ENCODE measurements at regions not wholly inside any gene's neighbourhood (a gene's known extent, or its start where the extent isn't known, plus 50 kb on each side); places are given as distances from the start of the nearest gene placed in this dataset.

DNA sequence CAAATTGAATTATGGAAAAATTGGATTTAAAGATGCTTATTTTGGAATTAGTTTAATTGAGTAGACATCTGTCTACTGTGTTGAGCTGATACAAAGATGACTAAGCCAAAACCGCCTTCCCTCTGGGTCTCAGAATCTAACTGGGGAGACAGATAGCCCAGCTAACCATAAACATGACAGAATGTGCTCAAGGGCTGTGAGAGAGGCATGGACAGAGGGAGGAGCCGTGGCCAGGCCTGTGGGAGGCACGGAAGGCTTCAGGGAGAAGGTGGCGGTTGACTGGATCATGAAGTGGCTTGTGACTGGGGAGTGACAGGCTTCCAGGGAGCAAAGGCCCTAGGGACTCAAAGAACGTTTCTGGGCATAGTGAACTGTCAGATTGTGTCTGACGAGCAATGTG lies 74.6 kb downstream of the DACT1 start:
- Histone ChIP-seq H3K4me1 (ENCODE audit: control insufficient read depth, insufficient read depth, low read length, poor library complexity, severe bottlenecking) (no peaks in the 10 kb centered on the region), H3K9me3 (ENCODE audit: control insufficient read depth, low read length) (no peaks in the 10 kb centered on the region), H3K4me3 (ENCODE audit: insufficient read depth, low read depth, low read length, poor library complexity, severe bottlenecking) (no peak overlapping the region), H3K27ac (ENCODE audit: insufficient read depth, low read length, poor library complexity, severe bottlenecking) (no peak overlapping the region), H3K27me3 (replicated peaks; ENCODE audit: control insufficient read depth, insufficient read depth, low read length, poor library complexity, severe bottlenecking) (no peaks in the 10 kb centered on the region), H3K36me3 (ENCODE audit: control insufficient read depth, insufficient read depth, low read length) (no peaks in the 10 kb centered on the region)
- no peak for DNase-seq

DNA sequence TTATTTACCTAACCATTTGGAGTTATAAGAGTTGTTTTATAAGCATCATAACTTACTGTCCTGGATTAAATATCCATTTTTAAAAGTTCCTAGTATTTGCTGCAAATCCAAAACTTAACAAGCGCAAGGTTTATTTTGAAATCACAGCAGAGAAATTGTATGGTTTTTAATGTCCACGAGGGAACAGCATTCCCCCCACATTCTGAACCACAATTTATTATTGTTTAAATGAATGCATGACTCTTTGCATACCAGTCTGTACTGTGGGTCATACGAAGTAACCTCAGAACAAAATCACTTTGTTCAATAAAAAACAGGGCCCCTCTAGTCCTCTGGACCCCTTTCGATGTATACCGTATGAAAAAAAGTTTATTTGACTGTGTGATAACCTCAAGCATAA lies 75.9 kb downstream of the DACT1 start:
- Histone ChIP-seq H3K27ac (ENCODE audit: insufficient read depth, low read length, poor library complexity, severe bottlenecking) (no peak overlapping the region), H3K4me1 (ENCODE audit: control insufficient read depth, insufficient read depth, low read length, poor library complexity, severe bottlenecking) (no peaks in the 10 kb centered on the region), H3K9me3 (ENCODE audit: control insufficient read depth, low read length) (no peaks in the 10 kb centered on the region), H3K36me3 (ENCODE audit: control insufficient read depth, insufficient read depth, low read length) (no peaks in the 10 kb centered on the region), H3K4me3 (ENCODE audit: insufficient read depth, low read depth, low read length, poor library complexity, severe bottlenecking) (no peak overlapping the region), H3K27me3 (replicated peaks; ENCODE audit: control insufficient read depth, insufficient read depth, low read length, poor library complexity, severe bottlenecking) (no peaks in the 10 kb centered on the region)
- no peak for DNase-seq

DNA sequence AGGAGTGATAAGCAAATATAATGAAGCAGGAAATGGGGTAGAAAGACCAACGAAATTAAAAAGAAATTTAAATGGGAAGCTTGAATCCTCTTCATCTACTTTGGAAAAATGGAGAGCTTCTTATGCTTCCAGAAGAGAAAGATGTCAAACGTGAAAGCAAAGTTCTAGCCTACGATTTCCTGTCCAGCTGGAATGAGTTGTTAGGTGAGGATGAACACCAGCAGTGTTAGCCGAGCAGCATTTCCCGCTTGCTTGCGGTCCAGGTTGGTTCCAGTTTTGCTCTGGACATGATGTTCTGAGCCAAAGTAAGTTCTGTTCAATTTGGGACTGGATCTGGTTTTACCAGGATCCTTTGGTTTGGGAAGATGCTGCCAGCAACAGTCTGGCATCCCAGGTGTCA lies 78.9 kb downstream of the DACT1 start:
- no peak for DNase-seq
- no peak overlapping the region for H3K27ac ChIP-seq (ENCODE audit: insufficient read depth, low read length, poor library complexity, severe bottlenecking)
- no peak overlapping the region for H3K4me3 ChIP-seq (ENCODE audit: insufficient read depth, low read depth, low read length, poor library complexity, severe bottlenecking)
- H3K27me3 ChIP-seq (replicated peaks; ENCODE audit: control insufficient read depth, insufficient read depth, low read length, poor library complexity, severe bottlenecking): no peaks in the 10 kb centered on the region
- no peaks in the 10 kb centered on the region for H3K4me1 ChIP-seq (ENCODE audit: control insufficient read depth, insufficient read depth, low read length, poor library complexity, severe bottlenecking)
- H3K9me3 ChIP-seq (ENCODE audit: control insufficient read depth, low read length): no peaks in the 10 kb centered on the region
- H3K36me3 ChIP-seq (ENCODE audit: control insufficient read depth, insufficient read depth, low read length): no peaks in the 10 kb centered on the region

DNA sequence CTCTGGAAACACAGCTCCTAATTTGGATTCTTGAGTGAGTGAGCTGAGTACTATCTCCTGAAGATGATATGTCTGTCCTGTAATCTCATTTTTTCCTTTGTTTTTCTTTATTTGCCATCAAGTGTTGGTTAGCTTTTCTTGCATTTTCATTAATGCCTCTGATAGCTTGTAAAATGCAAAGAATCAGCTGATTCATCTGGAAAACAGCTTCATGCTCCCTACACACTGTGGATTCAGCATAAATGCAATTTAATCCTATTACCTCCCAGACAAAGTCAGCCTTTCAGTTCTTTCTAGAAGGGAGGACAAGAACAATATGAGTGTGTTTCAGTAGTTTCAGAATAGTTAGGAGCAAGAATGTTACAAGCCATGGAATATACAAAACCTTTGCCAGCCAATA lies 79.4 kb downstream of the DACT1 start:
- no peaks in the 10 kb centered on the region for H3K9me3 ChIP-seq (ENCODE audit: control insufficient read depth, low read length)
- H3K36me3 ChIP-seq (ENCODE audit: control insufficient read depth, insufficient read depth, low read length): no peaks in the 10 kb centered on the region
- no peaks in the 10 kb centered on the region for H3K4me1 ChIP-seq (ENCODE audit: control insufficient read depth, insufficient read depth, low read length, poor library complexity, severe bottlenecking)
- H3K27ac ChIP-seq (ENCODE audit: insufficient read depth, low read length, poor library complexity, severe bottlenecking): no peak overlapping the region
- no peaks in the 10 kb centered on the region for H3K27me3 ChIP-seq (replicated peaks; ENCODE audit: control insufficient read depth, insufficient read depth, low read length, poor library complexity, severe bottlenecking)
- no peak for DNase-seq
- H3K4me3 ChIP-seq (ENCODE audit: insufficient read depth, low read depth, low read length, poor library complexity, severe bottlenecking): no peak overlapping the region

DNA sequence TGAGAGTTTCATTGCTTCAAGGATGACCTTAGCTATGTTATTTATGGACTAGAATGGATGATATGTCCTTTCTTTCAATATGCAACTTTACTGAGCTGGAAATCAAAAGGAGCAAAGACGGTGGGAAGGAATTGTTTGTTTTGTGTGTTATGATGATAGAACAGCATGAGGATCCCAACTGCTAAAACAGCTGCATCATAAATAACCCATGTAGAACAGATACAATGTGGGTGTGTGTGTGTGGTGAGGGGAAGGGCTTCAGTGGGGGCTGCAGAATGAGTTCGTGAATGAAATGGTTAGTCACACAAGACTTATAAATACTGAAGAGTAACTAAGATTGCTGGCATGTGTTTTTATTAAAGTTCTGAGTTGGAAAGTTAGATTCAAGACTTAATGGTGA lies 80.1 kb downstream of the DACT1 start:
- H3K4me1 ChIP-seq (ENCODE audit: control insufficient read depth, insufficient read depth, low read length, poor library complexity, severe bottlenecking): no peaks in the 10 kb centered on the region
- no peak for DNase-seq
- H3K36me3 ChIP-seq (ENCODE audit: control insufficient read depth, insufficient read depth, low read length): no peaks in the 10 kb centered on the region
- no peak overlapping the region for H3K4me3 ChIP-seq (ENCODE audit: insufficient read depth, low read depth, low read length, poor library complexity, severe bottlenecking)
- no peak overlapping the region for H3K27ac ChIP-seq (ENCODE audit: insufficient read depth, low read length, poor library complexity, severe bottlenecking)
- no peaks in the 10 kb centered on the region for H3K27me3 ChIP-seq (replicated peaks; ENCODE audit: control insufficient read depth, insufficient read depth, low read length, poor library complexity, severe bottlenecking)
- H3K9me3 ChIP-seq (ENCODE audit: control insufficient read depth, low read length): no peaks in the 10 kb centered on the region

DNA sequence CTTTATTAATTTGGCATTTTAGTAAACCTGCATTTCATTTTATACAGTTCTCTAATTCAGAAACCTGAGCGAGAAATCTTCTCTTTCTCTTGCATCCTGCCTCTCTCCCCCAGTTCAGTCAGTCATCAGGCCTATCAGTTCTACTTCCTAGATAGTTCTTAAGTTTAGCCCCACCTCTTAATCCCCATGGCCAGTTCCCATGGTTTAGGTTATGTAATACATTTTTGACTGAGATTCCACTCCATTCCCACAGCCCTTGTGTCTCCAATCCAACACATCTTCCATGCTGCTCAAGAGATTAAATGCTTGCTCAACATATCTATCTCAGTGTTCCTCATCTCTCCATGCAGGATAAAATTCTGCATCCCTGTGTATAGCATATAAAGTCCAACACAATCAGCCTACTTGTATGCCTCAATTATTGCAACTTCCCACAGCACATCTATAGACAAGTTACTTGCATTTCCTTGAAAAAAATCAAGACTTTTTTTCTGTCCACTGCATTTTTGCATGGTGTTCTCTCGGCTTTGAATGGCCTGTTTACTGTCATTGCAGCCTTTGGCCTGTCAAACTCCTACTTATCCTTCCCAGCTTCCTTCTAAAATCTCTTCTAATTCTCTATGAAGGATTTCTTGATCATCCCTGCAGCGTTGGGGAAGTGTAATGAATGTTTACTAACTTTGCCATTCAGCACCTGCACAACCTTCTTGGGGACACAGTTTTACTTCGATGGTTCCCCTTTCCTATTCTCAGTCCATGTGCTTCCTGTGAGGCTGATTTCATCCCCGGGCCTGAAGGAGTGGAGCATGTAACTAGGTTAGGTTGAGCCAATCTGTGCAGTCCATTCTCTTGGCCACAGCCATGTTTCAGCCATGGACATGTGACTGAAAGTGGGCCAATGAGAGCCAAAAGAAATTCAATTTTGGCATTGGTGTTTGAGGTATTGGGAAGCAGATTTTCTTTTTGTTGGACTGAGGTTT lies 80.8 kb downstream of the DACT1 start:
- Histone ChIP-seq H3K27me3 (replicated peaks; ENCODE audit: control insufficient read depth, insufficient read depth, low read length, poor library complexity, severe bottlenecking) (no peaks in the 10 kb centered on the region), H3K4me3 (ENCODE audit: insufficient read depth, low read depth, low read length, poor library complexity, severe bottlenecking) (no peak overlapping the region), H3K4me1 (ENCODE audit: control insufficient read depth, insufficient read depth, low read length, poor library complexity, severe bottlenecking) (no peaks in the 10 kb centered on the region), H3K9me3 (ENCODE audit: control insufficient read depth, low read length) (no peaks in the 10 kb centered on the region), H3K27ac (ENCODE audit: insufficient read depth, low read length, poor library complexity, severe bottlenecking) (no peak overlapping the region), H3K36me3 (ENCODE audit: control insufficient read depth, insufficient read depth, low read length) (no peaks in the 10 kb centered on the region)
- no peak for DNase-seq

DNA sequence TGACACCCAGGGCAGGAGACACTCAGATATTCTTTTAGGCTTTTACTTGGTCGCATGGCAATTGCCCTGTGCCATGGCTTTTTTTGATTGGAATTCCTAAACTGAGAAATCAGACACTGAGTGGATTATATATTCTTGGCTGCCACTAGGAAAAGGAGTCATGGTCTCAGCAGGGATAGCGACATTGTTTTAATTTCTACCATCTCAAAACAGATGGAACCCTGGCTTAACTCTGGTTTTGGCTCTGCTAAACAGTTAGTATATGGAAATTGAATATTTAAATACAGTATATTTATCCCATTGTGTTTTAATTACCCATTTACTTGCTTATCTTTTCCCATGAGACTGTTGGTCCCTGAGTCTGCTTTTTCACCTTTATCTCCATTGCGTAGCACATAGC lies 84.0 kb downstream of the DACT1 start:
- Histone ChIP-seq H3K9me3 (ENCODE audit: control insufficient read depth, low read length) (no peaks in the 10 kb centered on the region), H3K27ac (ENCODE audit: insufficient read depth, low read length, poor library complexity, severe bottlenecking) (no peak overlapping the region), H3K4me1 (ENCODE audit: control insufficient read depth, insufficient read depth, low read length, poor library complexity, severe bottlenecking) (no peaks in the 10 kb centered on the region), H3K36me3 (ENCODE audit: control insufficient read depth, insufficient read depth, low read length) (no peaks in the 10 kb centered on the region), H3K4me3 (ENCODE audit: insufficient read depth, low read depth, low read length, poor library complexity, severe bottlenecking) (no peak overlapping the region), H3K27me3 (replicated peaks; ENCODE audit: control insufficient read depth, insufficient read depth, low read length, poor library complexity, severe bottlenecking) (no peaks in the 10 kb centered on the region)
- DNase-seq: no peak

DNA sequence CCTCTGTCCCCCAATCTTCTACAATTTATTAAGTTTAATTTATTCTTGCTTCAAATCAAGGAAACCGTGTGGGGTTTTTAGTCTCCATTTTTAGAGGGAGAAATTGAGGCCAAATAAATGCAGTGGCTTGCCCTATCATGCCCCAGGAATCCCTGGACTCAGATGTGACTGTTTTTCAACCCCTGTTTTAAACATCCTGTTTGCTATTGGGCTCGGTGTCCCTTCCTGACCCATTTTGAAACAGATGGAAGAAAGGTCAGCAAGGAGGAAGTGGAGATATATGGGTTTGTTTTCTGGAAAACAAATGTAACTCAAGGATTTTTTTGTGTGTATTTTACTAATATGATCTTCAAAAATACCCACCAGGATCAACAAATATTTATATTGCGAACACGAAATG lies 84.7 kb downstream of the DACT1 start:
- H3K4me3 ChIP-seq (ENCODE audit: insufficient read depth, low read depth, low read length, poor library complexity, severe bottlenecking): no peak overlapping the region
- no peaks in the 10 kb centered on the region for H3K36me3 ChIP-seq (ENCODE audit: control insufficient read depth, insufficient read depth, low read length)
- H3K4me1 ChIP-seq (ENCODE audit: control insufficient read depth, insufficient read depth, low read length, poor library complexity, severe bottlenecking): no peaks in the 10 kb centered on the region
- DNase-seq: no peak
- no peaks in the 10 kb centered on the region for H3K27me3 ChIP-seq (replicated peaks; ENCODE audit: control insufficient read depth, insufficient read depth, low read length, poor library complexity, severe bottlenecking)
- H3K27ac ChIP-seq (ENCODE audit: insufficient read depth, low read length, poor library complexity, severe bottlenecking): no peak overlapping the region
- no peaks in the 10 kb centered on the region for H3K9me3 ChIP-seq (ENCODE audit: control insufficient read depth, low read length)

DNA sequence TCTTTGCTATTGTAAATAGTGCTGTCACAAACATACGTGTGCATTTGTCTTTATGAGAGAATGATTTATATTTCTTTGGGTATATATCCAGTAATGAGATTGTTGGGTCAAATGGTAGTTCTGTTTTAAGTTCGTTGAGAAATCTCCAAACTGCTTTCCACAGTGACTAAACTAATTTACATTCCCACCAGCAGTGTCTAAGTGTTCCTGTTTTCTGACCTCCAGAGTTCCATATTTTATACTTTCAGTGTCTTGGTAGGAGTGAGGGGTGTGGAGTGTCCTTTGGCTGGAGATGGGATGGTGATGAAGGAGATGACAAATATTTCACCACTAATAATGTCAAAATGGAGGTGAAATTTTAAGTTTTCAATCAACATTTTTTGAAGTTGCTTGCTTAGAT lies 86.4 kb downstream of the DACT1 start:
- Histone ChIP-seq H3K27ac (ENCODE audit: insufficient read depth, low read length, poor library complexity, severe bottlenecking) (no peak overlapping the region), H3K36me3 (ENCODE audit: control insufficient read depth, insufficient read depth, low read length) (no peaks in the 10 kb centered on the region), H3K9me3 (ENCODE audit: control insufficient read depth, low read length) (no peaks in the 10 kb centered on the region), H3K4me1 (ENCODE audit: control insufficient read depth, insufficient read depth, low read length, poor library complexity, severe bottlenecking) (no peaks in the 10 kb centered on the region), H3K27me3 (replicated peaks; ENCODE audit: control insufficient read depth, insufficient read depth, low read length, poor library complexity, severe bottlenecking) (no peaks in the 10 kb centered on the region), H3K4me3 (ENCODE audit: insufficient read depth, low read depth, low read length, poor library complexity, severe bottlenecking) (no peak overlapping the region)
- DNase-seq: no peak

DNA sequence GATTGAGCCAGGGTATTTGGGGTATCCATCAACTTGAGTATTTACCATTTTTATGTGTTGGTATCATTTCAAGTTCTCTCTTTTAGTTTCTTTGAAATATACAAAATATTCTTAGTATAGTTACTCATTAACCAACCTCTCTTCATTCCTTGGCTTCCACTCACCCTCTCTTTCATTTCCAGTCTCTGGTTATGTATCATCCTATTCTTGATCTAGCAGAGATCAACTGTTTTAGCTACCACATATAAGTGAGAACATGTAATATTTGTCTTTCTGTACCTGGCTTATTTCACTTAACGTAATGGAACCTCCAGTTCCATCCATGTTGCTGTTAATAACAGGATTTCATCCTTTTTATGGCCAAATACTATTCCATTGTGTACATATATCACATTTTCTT lies 86.9 kb downstream of the DACT1 start:
- Histone ChIP-seq H3K27ac (ENCODE audit: insufficient read depth, low read length, poor library complexity, severe bottlenecking) (no peak overlapping the region), H3K9me3 (ENCODE audit: control insufficient read depth, low read length) (no peaks in the 10 kb centered on the region), H3K27me3 (replicated peaks; ENCODE audit: control insufficient read depth, insufficient read depth, low read length, poor library complexity, severe bottlenecking) (no peaks in the 10 kb centered on the region), H3K36me3 (ENCODE audit: control insufficient read depth, insufficient read depth, low read length) (no peaks in the 10 kb centered on the region), H3K4me1 (ENCODE audit: control insufficient read depth, insufficient read depth, low read length, poor library complexity, severe bottlenecking) (no peaks in the 10 kb centered on the region), H3K4me3 (ENCODE audit: insufficient read depth, low read depth, low read length, poor library complexity, severe bottlenecking) (no peak overlapping the region)
- DNase-seq: no peak
